RWPE1 (cell line): ENCODE measurements at regions not wholly inside any gene's neighbourhood (a gene's known extent, or its start where the extent isn't known, plus 50 kb on each side); places are given as distances from the start of the nearest gene placed in this dataset.

ENCODE experiments used
- CTCF ChIA-PET: fragments of 350-600 bp; sonication (Branson Sonifier 250); formaldehyde crosslinking; extraction: SDS; loops from one replicate; lab custom pipeline; 2021; lab: Yijun Ruan, JAX
- POLR2A ChIA-PET: fragments of 400-600 bp; formaldehyde crosslinking; extraction: SDS; loops from one replicate; lab custom pipeline; 2020; ENCODE audit warnings: antibody characterized with exemption; ENCODE audit not compliant: low non-redundant PET; lab: Yijun Ruan, JAX
- DNase-seq: peaks from one replicate; pipeline ENCODE4 v3.0.0; 2012; ENCODE audit warnings: low spot score
- H3K27ac ChIP-seq: fragments of 450-650 bp; 2 replicates; pipeline ENCODE4 v1.5.1; 2017
- TF ChIP-seq, protein P1 (sequence below): fragments of 450-650 bp; conservative IDR thresholded peaks from 2 replicates; pipeline ENCODE4 v1.5.1; 2017; ENCODE audit warnings: low read depth, mild to moderate bottlenecking

DNA sequence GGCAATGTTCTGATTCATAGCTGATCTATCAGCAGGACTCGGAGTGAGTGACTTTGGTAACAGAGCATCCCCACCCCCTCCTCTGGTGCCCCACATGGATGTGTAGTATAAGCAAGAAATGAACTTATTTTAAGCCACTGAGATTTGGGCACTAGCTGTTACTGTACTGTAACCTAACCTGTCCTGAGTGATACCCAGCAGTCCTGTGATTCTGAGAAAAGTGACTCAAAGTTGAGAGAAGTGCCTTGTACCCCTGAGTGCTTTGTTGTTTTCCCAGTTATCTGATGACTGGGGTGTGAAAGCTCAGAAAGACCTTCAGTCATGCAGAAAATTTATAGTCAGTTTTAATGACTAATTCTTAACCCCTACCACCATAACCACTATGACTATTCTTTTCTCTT lies 439.9 kb upstream of the RBMS3 start:
- DNase-seq, result no peak
- POLR2A ChIA-PET, result no interaction called here
- H3K27ac ChIP-seq, result no peak overlapping the region
- CTCF ChIA-PET, result interaction anchor here (0.5 kb wide), 1 partner anchor 50 kb away, joined by 6 read pairs; no protein-coding TSS in a partner anchor
- TF ChIP-seq, protein P1, sequence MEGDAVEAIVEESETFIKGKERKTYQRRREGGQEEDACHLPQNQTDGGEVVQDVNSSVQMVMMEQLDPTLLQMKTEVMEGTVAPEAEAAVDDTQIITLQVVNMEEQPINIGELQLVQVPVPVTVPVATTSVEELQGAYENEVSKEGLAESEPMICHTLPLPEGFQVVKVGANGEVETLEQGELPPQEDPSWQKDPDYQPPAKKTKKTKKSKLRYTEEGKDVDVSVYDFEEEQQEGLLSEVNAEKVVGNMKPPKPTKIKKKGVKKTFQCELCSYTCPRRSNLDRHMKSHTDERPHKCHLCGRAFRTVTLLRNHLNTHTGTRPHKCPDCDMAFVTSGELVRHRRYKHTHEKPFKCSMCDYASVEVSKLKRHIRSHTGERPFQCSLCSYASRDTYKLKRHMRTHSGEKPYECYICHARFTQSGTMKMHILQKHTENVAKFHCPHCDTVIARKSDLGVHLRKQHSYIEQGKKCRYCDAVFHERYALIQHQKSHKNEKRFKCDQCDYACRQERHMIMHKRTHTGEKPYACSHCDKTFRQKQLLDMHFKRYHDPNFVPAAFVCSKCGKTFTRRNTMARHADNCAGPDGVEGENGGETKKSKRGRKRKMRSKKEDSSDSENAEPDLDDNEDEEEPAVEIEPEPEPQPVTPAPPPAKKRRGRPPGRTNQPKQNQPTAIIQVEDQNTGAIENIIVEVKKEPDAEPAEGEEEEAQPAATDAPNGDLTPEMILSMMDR, result no peak

DNA sequence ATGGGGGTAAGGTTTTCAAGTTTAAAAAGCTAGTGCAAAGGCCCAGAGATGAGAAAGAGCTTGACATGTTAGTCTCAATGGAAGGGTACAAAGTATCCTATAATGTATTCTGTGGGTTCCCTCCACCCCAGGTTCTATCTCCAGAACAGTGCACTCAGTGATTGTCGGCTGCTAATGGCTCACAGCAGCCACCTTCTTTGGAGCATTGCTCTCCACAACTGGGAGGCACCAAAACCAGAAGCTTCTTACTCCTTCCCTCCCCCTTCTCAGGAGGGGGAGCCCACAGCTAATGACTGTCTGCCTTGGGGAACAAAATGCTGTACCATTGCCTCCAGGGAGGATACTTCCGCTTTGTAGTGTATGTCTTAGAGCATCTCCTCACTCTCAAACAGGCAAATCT lies 439.4 kb upstream of the RBMS3 start:
- no peak overlapping the region for H3K27ac ChIP-seq
- CTCF ChIA-PET, result interaction anchor here (0.5 kb wide), 1 partner anchor 50 kb away, joined by 6 read pairs; no protein-coding TSS in a partner anchor
- POLR2A ChIA-PET, result no interaction called here
- TF ChIP-seq, protein P1, result no peak
- no peak for DNase-seq

DNA sequence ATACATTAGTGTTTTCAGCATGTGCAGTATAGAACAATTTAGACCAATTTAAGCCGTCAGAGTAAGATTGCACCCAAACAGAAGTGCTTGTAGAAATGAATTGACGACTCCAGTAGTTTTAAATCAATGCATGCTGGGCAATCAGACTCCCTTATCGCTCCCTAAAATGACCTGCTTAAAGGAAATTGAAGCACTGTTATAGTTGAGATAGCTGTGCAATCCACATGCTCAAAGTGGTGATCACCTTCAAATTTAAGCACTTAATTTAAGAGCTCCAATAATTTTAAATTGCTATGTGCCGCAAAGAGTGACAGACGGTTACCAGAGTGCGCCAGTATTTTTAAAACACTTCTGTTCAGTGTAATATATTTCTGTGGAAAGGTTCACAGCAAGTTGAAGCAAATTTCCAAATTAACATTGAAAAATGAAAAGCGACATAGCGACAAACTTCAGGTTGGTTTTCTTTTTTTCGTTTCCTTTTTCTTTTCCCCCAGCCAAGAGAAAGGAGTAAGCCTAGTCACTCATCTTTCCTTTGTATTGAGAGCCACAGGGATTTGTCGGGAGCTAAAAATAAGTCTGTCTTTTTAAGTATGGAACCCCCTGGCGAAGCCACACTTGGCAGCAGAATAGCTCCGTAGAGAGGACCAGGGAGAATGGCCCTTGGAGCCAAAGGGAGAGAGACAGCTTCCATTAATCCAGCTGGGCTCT lies 436.4 kb upstream of the RBMS3 start:
- ChIA-PET POLR2A (no interaction called here), CTCF (no interaction called here)
- H3K27ac ChIP-seq, result no peak overlapping the region
- TF ChIP-seq, protein P1, result no peak
- DNase-seq, result no peak

DNA sequence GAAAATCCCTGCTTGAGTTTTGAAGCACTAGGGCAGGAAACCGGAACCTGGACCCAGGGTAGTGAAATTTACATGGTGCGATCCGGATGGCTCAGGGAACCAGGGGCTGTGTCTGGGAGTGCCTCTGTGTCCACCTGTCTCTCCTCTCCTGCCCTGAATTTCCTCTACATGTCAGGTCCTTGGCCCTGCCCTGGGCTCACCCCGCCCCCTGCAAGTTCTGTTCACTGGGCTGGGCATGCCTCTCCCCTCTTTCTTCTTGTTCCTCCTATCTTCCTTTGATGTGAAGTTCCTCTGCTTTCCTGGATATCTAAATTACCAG lies 435.9 kb upstream of the RBMS3 start:
- ChIA-PET CTCF (no interaction called here), POLR2A (no interaction called here)
- H3K27ac ChIP-seq, result no peak overlapping the region
- DNase-seq, result no peak
- TF ChIP-seq, protein P1, result no peak

DNA sequence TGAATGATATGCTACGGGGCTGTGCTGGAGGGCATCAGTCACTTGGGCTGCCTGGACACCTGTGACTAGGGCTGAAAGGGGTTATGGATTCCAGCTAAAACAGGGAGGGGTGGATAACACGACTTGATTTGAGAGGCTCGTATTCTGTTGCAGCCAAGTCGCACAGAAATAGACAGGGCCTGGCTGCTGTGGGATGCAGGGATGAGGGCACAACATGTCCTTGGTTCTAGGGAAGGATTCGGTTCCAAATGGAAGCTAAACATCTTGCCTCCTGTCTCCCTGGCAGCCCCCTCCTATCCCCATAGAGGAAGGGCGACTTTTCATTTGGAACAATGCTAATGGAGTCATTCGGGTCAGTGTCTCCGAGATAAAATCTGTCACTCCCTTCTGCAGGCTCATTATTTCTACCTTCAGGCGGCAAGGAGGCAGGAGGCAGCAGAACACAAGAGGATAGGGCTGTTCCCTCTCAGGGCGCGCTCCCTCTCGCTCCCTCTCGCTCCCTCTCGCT lies 433.8 kb upstream of the RBMS3 start:
- ChIA-PET CTCF (no interaction called here), POLR2A (no interaction called here)
- DNase-seq, result no peak
- no peak overlapping the region for H3K27ac ChIP-seq
- TF ChIP-seq, protein P1, result no peak

DNA sequence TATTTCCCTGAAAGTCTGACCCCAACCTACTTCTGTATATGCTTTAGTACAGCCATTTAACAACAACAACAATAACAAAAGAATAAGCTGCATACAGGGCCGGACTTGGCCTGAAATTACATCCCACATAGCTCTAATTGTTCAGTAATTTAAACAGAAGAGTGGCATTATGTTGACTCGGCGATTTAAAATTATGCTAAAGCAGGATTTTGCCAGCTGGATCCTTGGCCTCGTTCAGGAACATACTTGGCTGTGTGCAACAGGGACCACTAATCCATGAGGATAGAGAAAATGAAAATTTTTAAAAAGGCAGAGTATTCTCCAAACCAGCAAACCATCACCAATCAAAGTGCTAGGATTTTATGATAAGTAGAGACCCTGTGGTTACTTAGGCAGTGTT lies 433.1 kb upstream of the RBMS3 start:
- ChIA-PET CTCF (no interaction called here), POLR2A (no interaction called here)
- H3K27ac ChIP-seq, result no peak overlapping the region
- TF ChIP-seq, protein P1, result no peak
- no peak for DNase-seq
